H9 (cell line): ENCODE measurements at regions not wholly inside any gene's neighbourhood (a gene's known extent, or its start where the extent isn't known, plus 50 kb on each side); places are given as distances from the start of the nearest gene placed in this dataset.

Experiments used
- DNase-seq: peaks from one replicate; pipeline ENCODE4 v3.0.0-alpha.2; 2017
- H2AFZ ChIP-seq: one replicate; pipeline ENCODE4 v1.6.1; 2013; ENCODE audit warnings: mild to moderate bottlenecking, low read length, control low read depth, moderate library complexity
- H2AK5ac ChIP-seq: 2 replicates; pipeline ENCODE4 v1.6.1; 2013; ENCODE audit warnings: low read length, control low read depth, mixed read lengths; ENCODE audit not compliant: insufficient read length
- H2BK120ac ChIP-seq: one replicate; pipeline ENCODE4 v1.6.1; 2013; ENCODE audit warnings: low read depth, mild to moderate bottlenecking, low read length, control low read depth, inconsistent platforms; ENCODE audit not compliant: poor library complexity, severe bottlenecking
- H2BK12ac ChIP-seq: 2 replicates; pipeline ENCODE4 v1.6.1; 2013; ENCODE audit warnings: low read length, control low read depth, mixed read lengths, low read depth; ENCODE audit not compliant: insufficient read length
- H2BK15ac ChIP-seq: 2 replicates; pipeline ENCODE4 v1.6.1; 2013; ENCODE audit warnings: low read depth, low read length, control low read depth
- H2BK20ac ChIP-seq: one replicate; pipeline ENCODE4 v1.6.1; 2013; ENCODE audit warnings: low read depth, mild to moderate bottlenecking, low read length, control low read depth, inconsistent platforms; ENCODE audit not compliant: poor library complexity, severe bottlenecking
- H2BK5ac ChIP-seq: 2 replicates; pipeline ENCODE4 v1.6.1; 2013; ENCODE audit warnings: low read length, control low read depth, mixed read lengths; ENCODE audit not compliant: insufficient read length
- H3K14ac ChIP-seq: 2 replicates; pipeline ENCODE4 v1.6.1; 2013; ENCODE audit warnings: low read length, control low read depth; ENCODE audit not compliant: insufficient read depth
- H3K18ac ChIP-seq: 2 replicates; pipeline ENCODE4 v1.6.1; 2013; ENCODE audit warnings: low read depth, mild to moderate bottlenecking, mixed read lengths, low read length, control low read depth; ENCODE audit not compliant: insufficient read length
- H3K23ac ChIP-seq: 2 replicates; pipeline ENCODE4 v1.6.1; 2013; ENCODE audit warnings: low read length, control low read depth, mixed read lengths, low read depth; ENCODE audit not compliant: insufficient read length
- H3K23me2 ChIP-seq: 2 replicates; pipeline ENCODE4 v1.6.1; 2013; ENCODE audit warnings: low read depth, mild to moderate bottlenecking, mixed read lengths, low read length, control low read depth; ENCODE audit not compliant: insufficient read length, poor library complexity, severe bottlenecking
- H3K27ac ChIP-seq: 2 replicates; pipeline ENCODE4 v1.5.1; 2013; ENCODE audit warnings: low read length, control low read depth, mixed read lengths, low read depth; ENCODE audit not compliant: insufficient read length
- H3K27me3 ChIP-seq: 2 replicates; pipeline ENCODE4 v1.6.1; 2013; ENCODE audit warnings: low read length, control low read depth, inconsistent platforms; ENCODE audit not compliant: insufficient read depth
- H3K4ac ChIP-seq: 2 replicates; pipeline ENCODE4 v1.6.1; 2013; ENCODE audit warnings: low read depth, mild to moderate bottlenecking, control low read depth, inconsistent platforms, low read length, moderate library complexity
- H3K4me1 ChIP-seq: 2 replicates; pipeline ENCODE4 v1.6.1; 2013; ENCODE audit warnings: low read length, control low read depth, inconsistent platforms; ENCODE audit not compliant: insufficient read depth
- H3K4me2 ChIP-seq: 2 replicates; pipeline ENCODE4 v1.6.1; 2013; ENCODE audit warnings: low read length, control low read depth, mixed read lengths; ENCODE audit not compliant: insufficient read length, insufficient read depth
- H3K56ac ChIP-seq: 2 replicates; pipeline ENCODE4 v1.6.1; 2013; ENCODE audit warnings: low read depth, mild to moderate bottlenecking, mixed read lengths, low read length, control low read depth; ENCODE audit not compliant: insufficient read length
- H3K79me1 ChIP-seq: 2 replicates; pipeline ENCODE4 v1.6.1; 2013; ENCODE audit warnings: low read depth, mild to moderate bottlenecking, moderate library complexity, low read length, control low read depth, inconsistent platforms; ENCODE audit not compliant: insufficient read depth, poor library complexity, severe bottlenecking
- H3K79me2 ChIP-seq: 2 replicates; pipeline ENCODE4 v1.6.1; 2013; ENCODE audit warnings: low read length, control low read depth, inconsistent platforms; ENCODE audit not compliant: insufficient read depth
- H3K9ac ChIP-seq: 2 replicates; pipeline ENCODE4 v1.6.1; 2013; ENCODE audit warnings: low read length, control low read depth, mixed read lengths; ENCODE audit not compliant: insufficient read length; ENCODE audit errors: extremely low read depth
- H3K9me3 ChIP-seq: one replicate; pipeline ENCODE4 v1.6.1; 2013; ENCODE audit warnings: low read depth, low read length, inconsistent platforms; ENCODE audit not compliant: control insufficient read depth
- H3T11ph ChIP-seq: one replicate; pipeline ENCODE4 v1.6.1; 2013; ENCODE audit warnings: mild to moderate bottlenecking, low read length, control low read depth, inconsistent platforms
- H4K20me1 ChIP-seq: one replicate; pipeline ENCODE4 v1.6.1; 2013; ENCODE audit not compliant: control insufficient read depth, insufficient read length, insufficient read depth
- H4K5ac ChIP-seq: 2 replicates; pipeline ENCODE4 v1.6.1; 2013; ENCODE audit warnings: low read depth, mild to moderate bottlenecking, mixed read lengths, low read length, control low read depth; ENCODE audit not compliant: insufficient read length
- H4K8ac ChIP-seq: replicated peaks from 2 replicates; pipeline ENCODE4 v1.6.1; 2013; ENCODE audit warnings: low read length, control low read depth, mixed read lengths, low read depth; ENCODE audit not compliant: insufficient read length
- H4K91ac ChIP-seq: 2 replicates; pipeline ENCODE4 v1.6.1; 2013; ENCODE audit warnings: low read depth, mild to moderate bottlenecking, moderate library complexity, mixed read lengths, low read length, control low read depth; ENCODE audit not compliant: insufficient read length
- H3K27ac Mint-ChIP-seq, 3 experiments: 2 replicates in 2 of 3; 3 replicates in 1 of 3; pipeline ENCODE4 v1.8.0; 2020 to 2021; ENCODE audit warnings: mixed read lengths in 3 of 3, mild to moderate bottlenecking in 1 of 3, moderate library complexity in 1 of 3
- H3K27me3 Mint-ChIP-seq: 2 replicates; pipeline ENCODE4 v1.8.0; 2021; ENCODE audit warnings: low read depth, mild to moderate bottlenecking, moderate library complexity, mixed read lengths
- H3K36me3 Mint-ChIP-seq, 3 experiments: 2 replicates in 2 of 3; 3 replicates in 1 of 3; pipeline ENCODE4 v1.8.0; 2020 to 2021; ENCODE audit warnings: low read depth in 3 of 3, mixed read lengths in 3 of 3; ENCODE audit not compliant: insufficient read depth in 1 of 3
- H3K4me1 Mint-ChIP-seq, 2 experiments: 2 replicates each; pipeline ENCODE4 v1.8.0; 2020; ENCODE audit warnings: mixed read lengths in 2 of 2
- H3K4me3 Mint-ChIP-seq, 2 experiments: 2 replicates in 1 of 2; 3 replicates in 1 of 2; pipeline ENCODE4 v1.8.0; 2020 to 2021; ENCODE audit warnings: mild to moderate bottlenecking in 2 of 2, mixed read lengths in 2 of 2, moderate library complexity in 1 of 2
- H3K9me3 Mint-ChIP-seq, 2 experiments: 2 replicates in 1 of 2; 3 replicates in 1 of 2; pipeline ENCODE4 v1.8.0; 2020; ENCODE audit warnings: mild to moderate bottlenecking in 2 of 2, mixed read lengths in 2 of 2, moderate library complexity in 1 of 2
- CTCF ChIP-seq: fragments of 200-600 bp; sonication (generic); conservative IDR thresholded peaks from 3 replicates; pipeline ENCODE4 v1.8.0; 2021; ENCODE audit warnings: antibody characterized with exemption, mild to moderate bottlenecking
- WGBS: extraction: QIAGEN DNeasy Blood & Tissue Kit; methylation state at CpG from one replicate; pipeline ENCODE4 v1.1.7; 2013; ENCODE audit warnings: missing lambda C conversion rate, low lambda C conversion rate, mixed read lengths; ENCODE audit not compliant: insufficient read length; ENCODE audit errors: extremely low coverage; 5-methylcytosine and 5-hydroxymethylcytosine counted together

- no peak overlapping the region for H4K91ac ChIP-seq
- Mint-ChIP-seq H3K9me3 (peaks cover 11 to 13% of the 10 kb centered on the region in 2 experiments; a peak in 4 of 5 replicates), H3K36me3 (peaks cover 1 to 12% (median 12%) of the 10 kb centered on the region in 3 experiments; a peak in 6 of 7 replicates), H3K4me3 (no peak overlapping the region), H3K27me3 (no peaks in the 10 kb centered on the region; the same call in none of the 2 replicates), H3K4me1 (peaks cover 15 to 16% of the 10 kb centered on the region in 2 experiments), H3K27ac (no peak overlapping the region)
- no peak overlapping the region for H3K27ac ChIP-seq
- H3K56ac ChIP-seq = no peak overlapping the region
- H2BK20ac ChIP-seq = no peak overlapping the region
- H2BK120ac ChIP-seq = no peak overlapping the region
- H4K20me1 ChIP-seq = no peaks in the 10 kb centered on the region
- H3K14ac ChIP-seq = no peak overlapping the region
- H2AFZ ChIP-seq = no peak overlapping the region
- no peak overlapping the region for H3K4me2 ChIP-seq
- no CpG with 5 or more reads among the region's 3 CpGs for WGBS
- no peak overlapping the region for H3K18ac ChIP-seq
- H3K23ac ChIP-seq = no peak overlapping the region
- H3K79me2 ChIP-seq = no peaks in the 10 kb centered on the region
- no peaks in the 10 kb centered on the region for H3K9me3 ChIP-seq
- H2BK12ac ChIP-seq = no peak overlapping the region
- H2AK5ac ChIP-seq = no peak overlapping the region
- no peaks in the 10 kb centered on the region for H3K23me2 ChIP-seq
- no peaks in the 10 kb centered on the region for H3K4me1 ChIP-seq
- H4K8ac ChIP-seq = no peak overlapping the region
- no peak for DNase-seq
- no peak overlapping the region for H2BK15ac ChIP-seq
- H3K9ac ChIP-seq = no peak overlapping the region
- no peak for TF ChIP-seq CTCF
- no peaks in the 10 kb centered on the region for H3K27me3 ChIP-seq
- no peaks in the 10 kb centered on the region for H3K79me1 ChIP-seq
- no peak overlapping the region for H4K5ac ChIP-seq
- no peak overlapping the region for H3T11ph ChIP-seq
- no peak overlapping the region for H2BK5ac ChIP-seq
- no peak overlapping the region for H3K4ac ChIP-seq
These were observed 372.3 kb downstream of the NPIPA8 start for GRCh38 chr16:17964196-17964595.
